GM12878 (cell line): ENCODE measurements at regions not wholly inside any gene's neighbourhood (a gene's known extent, or its start where the extent isn't known, plus 50 kb on each side); places are given as distances from the start of the nearest gene placed in this dataset.

Experiments
- ATAC-seq: fragments of 200-7000 bp; cut with Tn5 transposase; 3 replicates; pipeline ENCODE4 v1.9.1; 2020; ENCODE audit warnings: mild to moderate bottlenecking, moderate library complexity
- BruUV-seq: library from RNA; stranded (reverse); fragments of 400-500 nt; replicated peaks from 2 replicates; lab custom pipeline; 2021; lab: Mats Ljungman, UMichigan
- CTCF ChIA-PET: fragments of 300-600 bp; sonication (Branson Sonifier 250); formaldehyde crosslinking; extraction: SDS; loops from one replicate; lab custom pipeline; 2021; ENCODE audit warnings: inconsistent platforms; lab: Yijun Ruan, JAX
- POLR2A ChIA-PET: fragments of 350-600 bp; formaldehyde crosslinking; extraction: SDS; loops from one replicate; lab custom pipeline; 2021; ENCODE audit warnings: inconsistent platforms; lab: Charles Lee
- RAD21 ChIA-PET: fragments of 300-600 bp; sonication (Branson Sonifier 250); formaldehyde crosslinking; loops from one replicate; lab custom pipeline; 2023; ENCODE audit warnings: antibody characterized with exemption; ENCODE audit not compliant: unreplicated experiment; lab: Charles Lee
- SMC1A ChIA-PET: fragments of 300-600 bp; sonication (Branson Sonifier 250); formaldehyde crosslinking; loops from one replicate; lab custom pipeline; 2023; ENCODE audit not compliant: unreplicated experiment, uncharacterized antibody; lab: Charles Lee
- DNase-seq: peaks from one replicate; pipeline ENCODE4 v3.0.0-alpha.2; 2011; ENCODE audit warnings: low read depth, low spot score
- FAIRE-seq: peaks from 3 replicates; lab custom pipeline; 2011; peaks lifted over from hg19 to GRCh38; lab: Jason Lieb, UNC
- H2AFZ ChIP-seq: 2 replicates; pipeline ENCODE4 v1.6.0; 2011; ENCODE audit warnings: low read depth, low read length, control low read depth; ENCODE audit not compliant: control insufficient read depth
- H3K27ac ChIP-seq: 2 replicates; pipeline ENCODE4 v1.5.1; 2011; ENCODE audit warnings: control low read depth; ENCODE audit not compliant: control insufficient read depth, insufficient read depth
- H3K27me3 ChIP-seq, 2 experiments: replicated peaks in 1 of 2; 2 replicates each; pipeline versions ENCODE4 v1.6.0 to v1.6.1; 2011; ENCODE audit warnings: low read length in 1 of 2; ENCODE audit not compliant: control insufficient read depth in 2 of 2, insufficient read depth in 2 of 2
- H3K36me3 ChIP-seq, 2 experiments: 2 replicates each; pipeline ENCODE4 v1.5.1; 2011; ENCODE audit warnings: low read length in 1 of 2; ENCODE audit not compliant: control insufficient read depth in 2 of 2, insufficient read depth in 2 of 2
- H3K4me1 ChIP-seq: 2 replicates; pipeline ENCODE4 v1.6.1; 2011; ENCODE audit warnings: mild to moderate bottlenecking, low read length, moderate library complexity, mixed read lengths; ENCODE audit not compliant: control insufficient read depth, insufficient read depth
- H3K4me2 ChIP-seq: 2 replicates; pipeline ENCODE4 v1.6.0; 2011; ENCODE audit warnings: control low read depth; ENCODE audit not compliant: control insufficient read depth, insufficient read depth
- H3K4me3 ChIP-seq: fragments of 200-600 bp; sonication (generic); 2 replicates; pipeline ENCODE4 v1.5.1; 2016
- H3K79me2 ChIP-seq: 2 replicates; pipeline ENCODE4 v1.6.0; 2011; ENCODE audit warnings: low read length; ENCODE audit not compliant: control insufficient read depth, insufficient read depth
- H3K9ac ChIP-seq: 2 replicates; pipeline ENCODE4 v1.8.0; 2011; ENCODE audit warnings: low read length, control low read depth, mixed read lengths; ENCODE audit not compliant: control insufficient read depth, insufficient read depth
- H3K9me3 ChIP-seq: replicated peaks from 3 replicates; pipeline ENCODE4 v1.5.1; 2011; ENCODE audit warnings: mild to moderate bottlenecking, low read length; ENCODE audit not compliant: control insufficient read depth, insufficient read depth
- H4K20me1 ChIP-seq: 2 replicates; pipeline ENCODE4 v1.6.0; 2011; ENCODE audit not compliant: control insufficient read depth, insufficient read depth
- CTCF ChIP-seq, 3 experiments: IDR thresholded peaks in 2 of 3; conservative IDR thresholded peaks in 1 of 3; 2 replicates each; pipeline ENCODE4 v1.5.1; 2011; ENCODE audit warnings: low read depth in 3 of 3, low read length in 3 of 3, mild to moderate bottlenecking in 3 of 3, control low read depth in 2 of 3, moderate library complexity in 2 of 3, inconsistent platforms in 1 of 3, mixed read lengths in 1 of 3; ENCODE audit not compliant: control insufficient read depth in 2 of 3, insufficient read depth in 1 of 3; ENCODE audit errors: extremely low read depth in 1 of 3
- JUND ChIP-seq: IDR thresholded peaks from 2 replicates; pipeline ENCODE4 v1.6.1; 2012; ENCODE audit warnings: low read depth, mild to moderate bottlenecking, low read length, improper control_type of control experiment, moderate library complexity
- RAD21 ChIP-seq: IDR thresholded peaks from 2 replicates; pipeline ENCODE4 v1.6.1; 2011; ENCODE audit warnings: mild to moderate bottlenecking, low read depth, low read length, moderate library complexity; ENCODE audit not compliant: insufficient read depth
- SMC3 ChIP-seq: IDR thresholded peaks from 2 replicates; pipeline ENCODE4 v1.6.1; 2011; ENCODE audit warnings: low read length, improper control_type of control experiment, borderline replicate concordance
- ZBED1 ChIP-seq: IDR thresholded peaks from 2 replicates; pipeline ENCODE4 v1.6.1; 2016; ENCODE audit warnings: borderline replicate concordance
- WGBS: methylation state at CpG from one replicate; pipeline ENCODE4 v1.1.6; 2016; ENCODE audit warnings: low lambda C conversion rate; ENCODE audit not compliant: insufficient replicate concordance, insufficient coverage; ENCODE audit errors: missing lambda C conversion rate; 5-methylcytosine and 5-hydroxymethylcytosine counted together
- in situ Hi-C: fragments of 300-500 bp; cut with MboI; formaldehyde crosslinking; loops from 9 replicates; pipeline ENCODE4 v1.14.3; 2018; ENCODE audit warnings: mixed read lengths
- intact Hi-C: fragments of 100-400 bp; cut with micrococcal nuclease; formaldehyde crosslinking; loops from one replicate; pipeline ENCODE4 v1.14.2; 2022; ENCODE audit not compliant: unreplicated experiment

- TF ChIP-seq JUND, result no peak
Observed at GRCh38 chr1:78331799-78332198, 159.0 kb upstream of the PTGFR start (continued).

DNA sequence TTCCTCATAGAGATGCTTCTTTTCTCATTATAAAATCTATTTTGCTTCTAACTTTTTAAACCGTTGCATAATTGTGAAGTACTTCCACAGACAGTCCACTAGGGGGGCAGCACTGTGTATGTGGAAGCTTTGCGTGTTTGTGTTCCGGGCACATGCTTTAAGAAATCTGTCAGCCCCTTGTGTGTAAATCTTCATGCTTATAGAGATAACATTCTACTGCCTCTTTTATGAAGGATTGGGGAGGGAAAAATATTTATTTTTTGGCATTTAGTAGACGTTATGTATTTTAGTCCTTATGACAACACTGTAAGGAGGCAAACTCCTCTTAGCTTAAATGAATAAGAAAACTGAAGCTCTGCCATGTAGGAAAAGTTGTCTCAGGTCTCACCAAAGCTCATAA lies 157.3 kb upstream of the PTGFR start:
- POLR2A ChIA-PET, result no interaction called here
- H3K27me3 ChIP-seq, result no peaks in the 10 kb centered on the region
- H3K4me1 ChIP-seq, result no peaks in the 10 kb centered on the region
- H3K9me3 ChIP-seq, result no peaks in the 10 kb centered on the region
- peak; percentile 87 for ATAC-seq
- in situ Hi-C loops, result no loop called here
- no peak for DNase-seq
- intact Hi-C loops, result loop anchor here (5.0 kb wide), 1 partner anchor 186 kb away; no protein-coding TSS in a partner anchor
- SMC1A ChIA-PET, result interaction anchor here (0.8 to 1.4 kb wide), 4 partner anchors 29 to 341 kb away, joined by 3 read pairs; no protein-coding TSS in a partner anchor
- no TSS peak for BruUV-seq
- RAD21 ChIA-PET, result interaction anchor here (1.2 to 1.4 kb wide), 3 partner anchors 202 to 342 kb away, joined by 4 to 5 read pairs (median 4); no protein-coding TSS in a partner anchor
- WGBS, result 10% methylated on average over 4 of the region's 4 CpGs
- H3K27ac ChIP-seq, result no peak overlapping the region
- no peak overlapping the region for H3K4me3 ChIP-seq
- H4K20me1 ChIP-seq, result no peaks in the 10 kb centered on the region
- FAIRE-seq, result peak; percentile 57
- no peak overlapping the region for H2AFZ ChIP-seq
- H3K4me2 ChIP-seq, result no peak overlapping the region
- CTCF ChIA-PET, result interaction anchor here (1.0 to 3.2 kb wide), 15 partner anchors 8 to 344 kb away, joined by 3 to 16 read pairs (median 4); no protein-coding TSS in a partner anchor
- no peaks in the 10 kb centered on the region for H3K79me2 ChIP-seq
- H3K9ac ChIP-seq, result no peak overlapping the region
- H3K36me3 ChIP-seq, result no peaks in the 10 kb centered on the region
- TF ChIP-seq SMC3, result peak; percentile 25; the same call in 1 of the 2 replicates
- TF ChIP-seq RAD21, result peak; percentile 44; the same call in 1 of the 2 replicates
- peak; percentile 57 to 83 (median 76) for TF ChIP-seq CTCF (IDR thresholded peaks at IDR 0.05 in 2 of 3, conservative IDR thresholded peaks at IDR 0.05 in 1 of 3; ENCODE audit: control insufficient read depth in 2 of 3, extremely low read depth in 1 of 3, insufficient read depth in 1 of 3, low read depth in 3 of 3, low read length in 3 of 3)
- TF ChIP-seq ZBED1, result no peak
